Ureter (tissue), 1 donor: ENCODE measurements at regions not wholly inside any gene's neighbourhood (a gene's known extent, or its start where the extent isn't known, plus 50 kb on each side); places are given as distances from the start of the nearest gene placed in this dataset.

Experiments used
- DNase-seq: peaks from one replicate; pipeline ENCODE4 v3.0.0-alpha.2; 2020; ENCODE audit warnings: low spot score
- donor health status: DM: yes; HTN: yes; CAD: no.

DNA sequence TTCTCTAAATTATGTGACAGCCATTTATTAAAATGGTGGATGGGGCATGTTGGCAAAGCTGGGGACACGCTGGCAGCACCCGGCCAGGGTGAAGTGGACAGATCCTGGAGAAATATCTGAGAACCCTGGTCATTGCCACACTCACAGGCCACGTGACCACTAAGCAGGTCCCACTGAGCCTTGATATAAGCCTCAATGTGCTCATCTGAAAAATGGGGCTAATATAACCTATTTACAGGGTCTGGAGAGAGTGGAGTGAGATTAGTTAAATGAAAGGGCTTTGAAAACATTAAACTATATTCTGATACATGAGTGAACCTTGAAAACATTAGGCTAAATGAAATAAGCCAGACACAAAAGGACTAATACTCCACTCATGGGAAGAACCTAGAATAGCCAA, 108.9 kb downstream of the RBFOX3 start:
- no peak for DNase-seq

GRCh38 chr17:79500745-79501618, 109.9 kb downstream of the RBFOX3 start:
- DNase-seq: no peak

DNA sequence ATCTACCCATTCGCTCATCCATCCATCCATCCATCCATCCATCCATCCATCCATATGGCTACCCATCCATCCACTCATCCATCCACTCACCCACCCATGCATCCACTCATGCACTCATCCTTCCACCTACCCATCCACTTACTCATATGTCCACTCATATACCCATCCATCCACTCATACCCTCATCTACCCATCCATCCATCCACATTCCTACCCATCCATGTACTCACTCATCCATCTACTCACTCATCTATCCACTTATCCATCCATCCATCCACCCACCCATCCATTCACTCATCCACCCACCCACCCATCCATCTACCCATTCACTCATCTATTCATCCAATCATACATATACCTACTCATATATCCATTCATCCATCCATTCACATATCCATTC, 112.0 kb downstream of the RBFOX3 start:
- no peak for DNase-seq

DNA sequence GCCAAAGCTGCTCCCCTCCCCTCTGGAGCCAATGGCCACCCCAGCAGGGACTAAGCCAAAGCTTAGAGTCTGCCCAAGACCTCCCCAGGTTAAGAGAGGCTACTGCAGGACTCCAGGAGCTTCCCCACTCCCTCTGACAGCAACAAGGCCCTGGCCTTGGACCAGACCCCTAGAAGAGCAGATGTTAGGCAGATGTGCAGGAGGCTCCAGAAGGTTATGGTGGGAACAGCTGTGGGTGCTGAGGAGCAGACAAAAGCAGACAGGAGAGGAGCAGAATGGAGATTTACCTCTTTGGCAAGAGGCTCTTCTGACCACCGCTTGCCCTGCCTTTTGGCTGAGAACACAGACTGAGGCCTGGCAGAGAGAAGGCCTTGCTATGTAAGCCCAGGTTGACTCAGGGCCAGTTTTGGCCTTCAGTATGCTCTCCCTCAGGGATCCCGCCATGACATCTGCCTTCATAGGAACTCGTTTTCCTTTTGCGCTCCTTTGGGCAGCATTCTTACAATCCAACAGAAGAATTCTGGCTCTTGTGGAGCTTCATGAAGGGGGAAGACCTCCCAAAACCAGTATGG, 113.0 kb downstream of the RBFOX3 start:
- DNase-seq: no peak

- DNase-seq: no peak
Observed at GRCh38 chr17:79496422-79497005, 114.3 kb downstream of the RBFOX3 start.

- no peak for DNase-seq
Observed at GRCh38 chr17:79495665-79496064, 115.2 kb downstream of the RBFOX3 start.

- no peak for DNase-seq
Observed at GRCh38 chr17:79491006-79491405, 119.8 kb downstream of the RBFOX3 start.

GRCh38 chr17:79490530-79490929, 120.3 kb downstream of the RBFOX3 start:
- no peak for DNase-seq

DNA sequence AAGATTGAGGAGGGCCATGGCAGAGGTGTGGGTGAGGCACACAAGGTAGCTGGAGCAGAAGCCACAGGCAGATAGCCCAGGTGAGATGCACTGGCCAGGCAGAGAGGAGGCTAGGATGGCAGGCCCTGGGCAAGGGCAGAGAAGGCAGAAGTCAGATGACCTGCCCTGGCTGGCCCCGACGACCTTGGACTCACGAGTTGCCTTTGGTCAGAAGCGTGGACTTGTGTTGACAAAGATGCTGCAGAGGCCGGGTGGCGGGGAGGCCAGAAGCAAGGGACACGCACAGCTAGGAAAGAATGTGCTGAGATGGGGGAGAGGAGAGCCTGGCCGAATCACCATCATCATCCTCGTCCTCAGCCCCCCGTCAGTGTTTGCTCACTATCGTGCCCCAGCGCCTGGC, 123.7 kb downstream of the RBFOX3 start:
- DNase-seq: no peak

DNA sequence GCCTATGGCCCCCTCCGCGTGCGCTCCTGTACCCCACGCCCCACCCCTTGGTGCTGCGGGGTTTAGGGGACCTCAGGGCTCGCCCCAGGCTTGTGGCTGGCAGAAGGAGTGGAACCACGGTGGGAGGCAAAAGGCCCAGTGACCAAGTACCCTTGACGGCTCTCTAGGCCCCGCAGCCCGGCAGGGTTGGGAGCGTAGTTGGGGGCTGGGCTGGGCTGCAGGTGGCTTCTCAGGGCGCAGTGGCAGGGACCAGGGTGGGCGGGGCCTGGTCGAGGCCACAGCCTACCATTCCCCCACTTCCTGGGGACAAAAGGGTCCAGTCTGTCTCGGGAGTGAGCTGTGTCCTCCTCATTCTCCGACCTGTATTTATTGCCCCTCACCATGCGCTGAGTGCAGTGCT, 124.9 kb downstream of the RBFOX3 start:
- no peak for DNase-seq

- DNase-seq: no peak
Observed at GRCh38 chr17:79485419-79485985, 125.3 kb downstream of the RBFOX3 start.

DNA sequence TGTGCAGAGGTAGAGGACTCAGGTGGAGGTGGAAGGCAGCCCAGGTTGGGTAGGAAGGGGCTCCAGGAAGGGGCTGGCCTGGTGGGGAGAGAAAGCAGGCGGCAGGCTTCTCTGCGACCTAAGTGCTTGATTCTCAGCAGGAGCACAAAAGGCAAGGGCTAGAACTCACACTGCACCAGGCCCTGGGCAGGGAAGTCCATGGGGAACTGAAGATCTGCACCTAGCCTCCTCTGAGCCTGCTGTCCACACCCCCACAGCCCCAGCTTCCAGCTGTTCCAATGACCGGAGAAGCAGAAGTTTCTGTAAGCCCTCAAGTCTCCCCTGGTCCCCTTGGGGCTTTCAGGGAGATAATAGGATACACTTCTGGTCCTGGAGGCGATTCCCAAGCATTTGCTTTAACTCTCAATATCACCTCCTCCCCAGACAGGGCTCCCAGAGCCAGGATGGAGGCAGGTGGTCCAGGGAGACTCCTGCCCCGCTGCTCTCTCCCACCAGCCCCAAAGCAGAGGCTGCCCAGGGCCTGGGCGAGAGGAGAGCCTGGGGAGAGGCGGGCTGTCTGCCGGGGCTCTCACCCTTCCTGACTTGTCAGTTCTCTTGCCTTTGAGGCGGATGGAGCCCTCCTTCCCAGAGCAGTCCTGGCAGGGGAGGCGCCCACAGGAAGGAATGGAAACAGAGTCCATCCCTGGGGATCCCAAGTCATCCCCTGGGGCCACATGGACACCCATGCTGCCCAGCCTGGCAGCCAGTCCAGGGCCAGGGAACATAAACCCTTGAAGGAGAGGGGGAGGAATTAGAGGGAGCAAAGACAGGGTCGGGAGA, 126.0 kb downstream of the RBFOX3 start:
- no peak for DNase-seq

GRCh38 chr17:79483842-79484241, 127.0 kb downstream of the RBFOX3 start:
- DNase-seq: no peak

GRCh38 chr17:79482727-79483521, 127.9 kb downstream of the RBFOX3 start:
- DNase-seq: no peak

DNA sequence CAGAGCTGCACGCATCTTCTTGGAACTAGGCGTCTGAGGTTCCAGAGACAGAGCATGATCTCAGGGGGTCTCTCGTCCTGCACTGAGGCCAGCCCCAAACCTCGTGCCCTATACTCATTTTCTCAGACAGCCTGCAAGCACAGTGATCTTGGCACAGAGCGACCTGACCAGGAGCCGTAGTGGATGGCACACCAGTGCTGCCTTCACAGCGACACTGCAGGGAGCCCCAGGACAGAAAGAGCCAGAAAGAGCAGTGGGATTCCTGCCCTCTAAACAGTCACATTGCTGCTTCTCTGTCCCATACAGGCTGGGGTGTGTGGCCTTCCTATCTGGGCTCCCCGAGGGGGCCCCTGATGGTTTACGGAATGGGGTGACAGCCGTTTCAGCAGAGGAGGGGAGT, 131.0 kb downstream of the RBFOX3 start:
- no peak for DNase-seq

DNA sequence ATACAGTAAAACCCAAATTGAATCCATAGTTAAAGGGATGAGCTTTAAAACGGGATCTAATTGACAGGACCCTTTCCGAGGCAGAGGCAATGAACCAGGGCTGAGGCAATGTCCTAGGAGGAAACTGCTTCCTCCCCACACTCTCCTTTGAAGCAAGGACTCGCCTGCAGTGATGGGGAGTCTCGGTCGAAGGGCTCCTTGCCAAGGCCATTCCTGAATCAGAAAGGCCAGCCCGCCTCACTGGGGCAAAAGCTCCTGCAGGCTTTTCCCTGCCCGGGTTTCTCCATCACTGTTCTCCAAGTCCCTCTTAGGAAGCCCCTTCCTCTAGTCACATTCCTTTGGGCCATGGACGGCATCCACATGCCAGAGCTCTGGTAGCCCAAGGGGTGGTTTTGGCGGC, 132.0 kb downstream of the RBFOX3 start:
- DNase-seq: no peak

- no peak for DNase-seq
Observed at GRCh38 chr17:79478051-79478461, 132.8 kb downstream of the RBFOX3 start.

DNA sequence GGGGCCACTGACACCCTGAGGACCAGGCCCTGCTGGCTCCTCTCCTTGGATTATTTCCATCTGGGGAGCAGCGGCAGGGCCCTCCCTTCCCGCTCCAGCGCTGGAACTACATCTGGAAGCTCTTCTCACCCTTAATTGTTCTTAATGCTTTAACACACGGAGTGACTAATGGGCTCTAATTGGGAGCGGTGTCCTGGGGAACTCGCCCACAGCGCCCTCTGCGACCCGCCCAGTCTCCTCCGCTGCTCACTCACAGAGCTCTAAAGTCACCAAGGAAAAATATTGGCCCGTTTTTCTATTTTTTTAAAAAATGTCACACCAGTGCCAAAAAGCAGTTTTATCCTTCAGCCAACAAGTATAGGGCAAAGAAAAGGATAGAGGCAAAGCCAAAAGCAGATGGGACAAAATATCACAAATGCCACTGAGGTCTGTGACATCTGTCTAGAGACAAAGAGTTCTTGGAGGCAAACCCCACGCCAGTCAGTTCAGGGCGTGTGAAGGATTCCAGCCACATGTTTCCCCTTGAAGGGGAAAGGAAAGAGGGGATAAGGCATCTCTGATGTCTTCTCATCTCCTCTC, 134.7 kb downstream of the RBFOX3 start:
- DNase-seq: no peak

GRCh38 chr17:79473876-79474440, 136.9 kb downstream of the RBFOX3 start:
- DNase-seq: no peak

- no peak for DNase-seq
Observed at GRCh38 chr17:79473111-79473875, 137.6 kb downstream of the RBFOX3 start.
